ENCODE measurements at regions not wholly inside any gene's neighbourhood (a gene's known extent, or its start where the extent isn't known, plus 50 kb on each side); places are given as distances from the start of the nearest gene placed in this dataset.

DNA sequence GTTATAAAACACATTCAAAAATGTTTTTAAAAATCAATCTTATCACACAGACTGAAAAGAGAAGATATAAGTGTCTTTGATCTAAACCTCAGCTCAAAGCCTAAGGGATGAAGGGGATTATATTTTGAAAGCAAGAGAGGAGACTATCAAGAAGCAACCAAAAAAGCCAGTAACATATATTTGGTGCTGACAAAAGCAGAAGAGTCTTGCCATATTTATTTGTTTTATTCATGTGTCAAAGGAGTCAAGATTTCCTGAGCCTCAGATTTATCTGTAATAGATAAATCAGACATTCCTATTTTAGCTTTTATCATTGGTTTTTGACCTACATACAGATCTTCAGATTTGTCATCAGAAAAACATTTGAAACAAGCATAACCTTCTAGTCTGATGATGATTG lies 798.6 kb upstream of the PCDH9 start:
- ChIA-PET POLR2A (no interaction called here), CTCF (no interaction called here)
- Histone ChIP-seq H3K36me3 (ENCODE audit: control insufficient read depth, insufficient read depth, low read length) (no peaks in the 10 kb centered on the region), H3K4me3 (ENCODE audit: low read depth, low read length) (no peak overlapping the region), H3K27me3 (ENCODE audit: control insufficient read depth, insufficient read depth, low read length) (no peaks in the 10 kb centered on the region)
- no peak for DNase-seq (ENCODE audit: low read depth)
- TF ChIP-seq, protein P1, sequence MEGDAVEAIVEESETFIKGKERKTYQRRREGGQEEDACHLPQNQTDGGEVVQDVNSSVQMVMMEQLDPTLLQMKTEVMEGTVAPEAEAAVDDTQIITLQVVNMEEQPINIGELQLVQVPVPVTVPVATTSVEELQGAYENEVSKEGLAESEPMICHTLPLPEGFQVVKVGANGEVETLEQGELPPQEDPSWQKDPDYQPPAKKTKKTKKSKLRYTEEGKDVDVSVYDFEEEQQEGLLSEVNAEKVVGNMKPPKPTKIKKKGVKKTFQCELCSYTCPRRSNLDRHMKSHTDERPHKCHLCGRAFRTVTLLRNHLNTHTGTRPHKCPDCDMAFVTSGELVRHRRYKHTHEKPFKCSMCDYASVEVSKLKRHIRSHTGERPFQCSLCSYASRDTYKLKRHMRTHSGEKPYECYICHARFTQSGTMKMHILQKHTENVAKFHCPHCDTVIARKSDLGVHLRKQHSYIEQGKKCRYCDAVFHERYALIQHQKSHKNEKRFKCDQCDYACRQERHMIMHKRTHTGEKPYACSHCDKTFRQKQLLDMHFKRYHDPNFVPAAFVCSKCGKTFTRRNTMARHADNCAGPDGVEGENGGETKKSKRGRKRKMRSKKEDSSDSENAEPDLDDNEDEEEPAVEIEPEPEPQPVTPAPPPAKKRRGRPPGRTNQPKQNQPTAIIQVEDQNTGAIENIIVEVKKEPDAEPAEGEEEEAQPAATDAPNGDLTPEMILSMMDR (IDR thresholded peaks at IDR 0.05; ENCODE audit: insufficient read depth, low read depth, low read length), result no peak

DNA sequence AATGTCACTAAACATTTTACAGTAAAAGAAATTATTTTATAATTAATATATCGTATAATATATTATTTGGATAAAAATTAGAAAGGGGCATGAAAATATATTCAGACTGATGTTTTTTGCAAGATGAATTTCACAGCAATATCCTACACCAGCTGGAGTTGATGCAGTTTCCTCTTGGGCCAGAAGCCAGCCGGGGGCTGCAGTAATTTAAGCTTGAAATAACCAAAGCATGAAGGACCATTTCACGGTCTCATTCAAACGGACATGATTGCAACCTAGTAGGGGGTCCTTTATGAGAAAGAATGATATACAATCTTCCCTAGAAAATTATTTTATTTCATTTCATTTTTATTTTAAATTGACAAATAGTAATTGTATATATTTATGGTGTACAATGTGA lies 797.2 kb upstream of the PCDH9 start:
- POLR2A ChIA-PET, result no interaction called here
- no peak overlapping the region for H3K4me3 ChIP-seq (ENCODE audit: low read depth, low read length)
- H3K27me3 ChIP-seq (ENCODE audit: control insufficient read depth, insufficient read depth, low read length), result no peaks in the 10 kb centered on the region

DNA sequence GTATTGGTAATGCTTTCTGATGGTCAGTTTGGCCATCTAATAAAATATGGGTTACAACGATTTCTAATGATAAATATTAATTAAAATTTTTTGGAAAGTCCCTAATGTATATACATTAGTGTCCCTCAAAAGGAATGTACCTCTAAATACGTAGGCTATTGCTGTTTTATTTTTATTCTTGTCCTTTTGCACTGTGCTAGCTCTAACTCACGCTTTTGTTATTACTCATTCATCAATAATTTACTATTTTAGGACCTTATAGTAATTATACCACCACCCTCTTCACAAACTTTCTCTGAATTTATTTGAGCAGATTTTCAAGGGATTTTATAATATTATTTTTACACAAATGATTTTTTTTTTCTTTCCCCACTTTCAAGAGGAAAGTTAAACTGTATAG lies 795.9 kb upstream of the PCDH9 start:
- H3K36me3 ChIP-seq (ENCODE audit: control insufficient read depth, insufficient read depth, low read length), result no peaks in the 10 kb centered on the region
- POLR2A ChIA-PET, result no interaction called here
- TF ChIP-seq, protein P1 (IDR thresholded peaks at IDR 0.05; ENCODE audit: insufficient read depth, low read depth, low read length), result no peak
- H3K27me3 ChIP-seq (ENCODE audit: control insufficient read depth, insufficient read depth, low read length), result no peaks in the 10 kb centered on the region
- CTCF ChIA-PET, result no interaction called here
- no peak overlapping the region for H3K4me3 ChIP-seq (ENCODE audit: low read depth, low read length)
- DNase-seq (ENCODE audit: low read depth), result no peak

More for the DNA sequence above, 797.2 kb upstream of the PCDH9 start:
- CTCF ChIA-PET, result no interaction called here
- DNase-seq (ENCODE audit: low read depth), result no peak
- TF ChIP-seq, protein P1 (IDR thresholded peaks at IDR 0.05; ENCODE audit: insufficient read depth, low read depth, low read length), result no peak
- H3K36me3 ChIP-seq (ENCODE audit: control insufficient read depth, insufficient read depth, low read length), result no peaks in the 10 kb centered on the region

DNA sequence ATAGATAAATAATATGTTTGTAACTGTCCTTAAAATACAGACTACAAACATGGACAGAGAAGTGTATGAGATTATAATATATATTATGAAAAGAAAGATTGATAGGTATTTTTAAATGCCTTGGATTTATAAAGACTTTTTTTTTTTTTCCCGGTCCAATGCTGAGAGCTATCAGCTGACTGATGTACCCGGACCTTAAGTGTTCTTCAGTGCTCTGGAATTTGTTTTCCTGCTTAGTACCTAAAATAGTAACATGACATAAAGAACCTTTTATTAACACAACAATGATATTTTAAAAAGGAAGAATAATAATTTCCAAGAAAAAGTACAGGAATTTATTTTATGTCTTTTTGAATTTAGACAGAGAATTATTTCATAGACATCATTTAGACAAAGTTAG lies 795.5 kb upstream of the PCDH9 start:
- Histone ChIP-seq H3K4me3 (ENCODE audit: low read depth, low read length) (no peak overlapping the region), H3K36me3 (ENCODE audit: control insufficient read depth, insufficient read depth, low read length) (no peaks in the 10 kb centered on the region), H3K27me3 (ENCODE audit: control insufficient read depth, insufficient read depth, low read length) (no peaks in the 10 kb centered on the region)
- TF ChIP-seq, protein P1 (IDR thresholded peaks at IDR 0.05; ENCODE audit: insufficient read depth, low read depth, low read length), result no peak
- DNase-seq (ENCODE audit: low read depth), result no peak
- POLR2A ChIA-PET, result no interaction called here
- CTCF ChIA-PET, result no interaction called here

DNA sequence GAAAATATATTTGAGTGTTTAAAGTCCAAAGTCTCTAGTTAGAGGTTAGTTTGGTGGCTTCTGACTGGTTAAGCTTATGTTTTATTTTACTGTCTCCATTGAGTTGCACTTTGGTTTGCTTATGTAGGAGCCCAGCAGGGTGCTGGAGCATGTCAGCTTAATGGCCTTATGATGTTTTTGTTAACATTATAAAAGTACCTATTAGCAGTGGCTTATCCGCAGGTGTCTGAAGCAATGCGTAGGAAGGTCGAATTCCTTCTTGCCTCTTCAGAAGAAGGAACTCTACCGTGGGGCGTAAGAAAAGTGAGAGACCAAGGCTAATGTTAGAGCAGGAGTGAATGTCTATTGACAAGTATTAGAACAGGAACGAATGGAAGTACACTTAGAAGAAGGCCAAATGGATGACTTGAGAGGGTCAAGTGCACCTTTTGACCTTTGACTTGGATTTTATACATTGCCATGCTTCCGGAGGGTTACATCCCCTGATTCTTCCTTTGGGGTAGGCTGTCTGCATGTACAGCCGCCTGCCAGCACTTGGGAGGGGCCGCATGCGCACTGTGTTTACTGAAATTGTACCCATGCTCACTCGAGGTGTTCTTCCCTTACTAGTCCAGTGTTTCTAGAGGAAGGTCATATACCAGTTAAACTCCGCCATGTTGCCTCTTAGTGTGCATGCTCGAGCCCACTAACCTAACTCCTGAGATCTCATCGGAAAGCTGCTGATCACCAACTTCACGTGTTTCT lies 793.9 kb upstream of the PCDH9 start:
- no peak for DNase-seq (ENCODE audit: low read depth)
- Histone ChIP-seq H3K27me3 (ENCODE audit: control insufficient read depth, insufficient read depth, low read length) (no peaks in the 10 kb centered on the region), H3K4me3 (ENCODE audit: low read depth, low read length) (no peak overlapping the region), H3K36me3 (ENCODE audit: control insufficient read depth, insufficient read depth, low read length) (no peaks in the 10 kb centered on the region)
- ChIA-PET CTCF (no interaction called here), POLR2A (no interaction called here)
- TF ChIP-seq, protein P1 (IDR thresholded peaks at IDR 0.05; ENCODE audit: insufficient read depth, low read depth, low read length), result no peak

Data from BJ (cell line).